HTR-8/SVneo (cell line): ENCODE measurements at regions not wholly inside any gene's neighbourhood (a gene's known extent, or its start where the extent isn't known, plus 50 kb on each side); places are given as distances from the start of the nearest gene placed in this dataset.

Experiments
- DNase-seq: peaks from one replicate; pipeline ENCODE4 v3.0.0; 2011; ENCODE audit warnings: low spot score, mixed read lengths; ENCODE audit not compliant: insufficient read length
- FAIRE-seq: peaks from 2 replicates; lab custom pipeline; 2011; peaks lifted over from hg19 to GRCh38; lab: Jason Lieb, UNC

- DNase-seq (no peak), FAIRE-seq (no peak)
These were observed 244.0 kb upstream of the CHRNA7 start for GRCh38 chr15:31786360-31786759.

GRCh38 chr15:31788104-31788503 is 242.2 kb upstream of the CHRNA7 start:
- FAIRE-seq (no peak), DNase-seq (no peak)

GRCh38 chr15:31792611-31793199 is 237.6 kb upstream of the CHRNA7 start:
- FAIRE-seq, result no peak
- DNase-seq, result no peak

- no peak for DNase-seq
- no peak for FAIRE-seq
These were observed 231.0 kb upstream of the CHRNA7 start for GRCh38 chr15:31799319-31799714.

GRCh38 chr15:31799715-31800321 is 230.5 kb upstream of the CHRNA7 start:
- no peak for FAIRE-seq
- no peak for DNase-seq

DNA sequence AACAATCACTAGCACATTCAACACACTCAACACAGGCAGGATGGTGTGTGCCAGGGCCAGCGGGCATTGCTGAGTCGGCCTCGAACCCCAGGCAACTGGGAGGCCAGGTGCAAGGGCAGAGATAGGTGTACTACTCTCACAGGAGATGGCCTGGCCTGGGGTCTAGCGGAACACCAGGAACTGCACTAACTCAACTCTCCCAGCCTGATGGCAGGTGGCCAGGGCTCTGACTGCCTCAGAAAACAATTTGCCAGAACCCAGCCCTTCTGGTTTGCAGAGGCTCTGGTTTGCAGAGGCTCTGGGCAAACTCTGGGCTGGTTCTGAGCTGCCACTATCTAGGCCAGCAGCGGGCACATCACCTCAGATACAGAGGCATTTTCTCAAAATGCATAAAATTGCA is 229.2 kb upstream of the CHRNA7 start:
- FAIRE-seq (no peak), DNase-seq (no peak)

- no peak for FAIRE-seq
- no peak for DNase-seq
These were observed 227.6 kb upstream of the CHRNA7 start for GRCh38 chr15:31802761-31803160.

GRCh38 chr15:31803388-31803884 is 226.9 kb upstream of the CHRNA7 start:
- no peak for DNase-seq
- no peak for FAIRE-seq

DNA sequence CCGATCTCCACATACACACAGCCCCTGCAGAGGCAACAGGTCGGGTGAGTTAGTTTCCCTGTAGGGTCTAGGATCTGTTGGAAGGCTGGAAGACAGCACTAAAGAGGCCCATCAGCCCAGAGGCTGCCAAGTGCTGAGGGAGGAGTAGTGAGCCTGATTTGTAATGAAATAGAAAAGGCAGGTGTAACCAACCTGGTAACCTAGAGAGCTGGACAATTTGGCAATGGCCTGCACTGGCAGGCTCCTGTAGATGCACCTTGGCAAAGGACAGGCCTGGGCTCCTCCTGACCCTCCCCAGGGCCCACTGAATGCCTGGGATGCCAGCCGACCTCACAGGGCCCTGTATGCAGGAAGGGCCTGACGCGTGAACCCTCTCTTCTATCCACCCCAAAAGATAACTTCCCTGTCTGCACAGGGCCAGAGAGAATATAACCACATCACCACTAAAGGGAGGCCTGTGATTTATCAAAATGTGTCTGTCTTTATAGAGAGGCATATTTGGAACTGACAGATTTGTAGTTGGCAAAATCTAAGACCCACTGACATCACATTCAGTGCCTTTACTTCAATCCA is 225.1 kb upstream of the CHRNA7 start:
- no peak for DNase-seq
- no peak for FAIRE-seq

DNA sequence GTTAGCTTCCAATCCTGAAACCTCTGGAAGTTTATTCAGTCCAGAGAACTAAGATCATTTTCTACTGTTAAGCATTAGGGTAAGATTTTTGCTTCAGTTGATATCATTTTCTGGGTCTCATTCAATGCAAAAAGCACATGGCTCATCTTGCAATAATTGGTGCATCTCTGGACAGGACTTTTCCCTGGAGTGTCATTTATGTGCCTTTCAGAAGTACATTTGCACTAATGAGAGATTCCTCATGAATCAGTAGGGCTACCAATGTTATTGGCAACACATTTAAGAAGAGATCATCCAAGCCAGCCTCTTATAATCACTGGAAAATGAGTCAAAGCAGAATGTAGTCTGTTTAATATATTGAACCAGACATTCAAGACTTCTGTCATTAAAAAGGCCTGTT is 224.2 kb upstream of the CHRNA7 start:
- FAIRE-seq (no peak), DNase-seq (no peak)

DNA sequence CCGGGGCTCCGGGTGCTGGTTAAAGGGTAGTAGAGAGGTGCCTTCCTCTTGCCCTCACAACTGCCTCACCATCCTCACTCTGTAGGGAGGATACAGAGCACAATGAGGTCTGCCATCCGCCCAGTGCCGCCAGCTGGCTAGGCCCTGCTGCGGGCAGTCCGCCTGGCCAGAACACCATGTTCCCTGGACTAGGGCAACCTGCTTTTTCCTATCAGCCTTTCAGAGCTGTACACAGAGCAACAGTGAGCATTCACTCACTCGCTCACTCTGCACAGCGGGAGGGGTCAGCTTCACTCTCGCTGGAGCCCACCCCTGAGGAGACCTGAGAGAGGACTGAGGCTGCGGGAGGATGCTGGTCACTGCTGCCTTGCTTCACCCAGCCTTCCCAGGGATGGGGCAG is 218.7 kb upstream of the CHRNA7 start:
- DNase-seq (no peak), FAIRE-seq (no peak)

- FAIRE-seq (no peak), DNase-seq (no peak)
These were observed 216.2 kb upstream of the CHRNA7 start for GRCh38 chr15:31814082-31814481.

- FAIRE-seq, result no peak
- no peak for DNase-seq
These were observed 214.7 kb upstream of the CHRNA7 start for GRCh38 chr15:31815411-31816155.

DNA sequence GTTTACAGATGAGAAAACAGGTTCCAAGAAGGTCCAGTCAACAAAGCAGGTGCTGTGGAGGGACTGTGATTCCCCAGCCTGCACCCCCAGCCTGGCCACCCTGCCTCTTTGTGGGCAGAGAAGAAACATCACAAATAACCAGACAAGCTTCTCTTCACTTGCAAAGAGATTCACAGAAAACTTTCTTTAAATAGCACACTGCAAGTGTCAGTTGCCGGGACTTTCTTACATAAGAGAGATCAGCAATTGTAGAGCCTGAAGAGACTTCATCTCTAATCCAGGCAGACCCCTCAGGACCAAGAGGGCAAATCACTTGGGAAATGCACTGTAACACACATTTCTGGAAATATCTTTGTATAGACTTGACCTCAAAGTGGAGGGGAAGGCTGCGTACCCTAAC is 207.9 kb upstream of the CHRNA7 start:
- no peak for FAIRE-seq
- no peak for DNase-seq

DNA sequence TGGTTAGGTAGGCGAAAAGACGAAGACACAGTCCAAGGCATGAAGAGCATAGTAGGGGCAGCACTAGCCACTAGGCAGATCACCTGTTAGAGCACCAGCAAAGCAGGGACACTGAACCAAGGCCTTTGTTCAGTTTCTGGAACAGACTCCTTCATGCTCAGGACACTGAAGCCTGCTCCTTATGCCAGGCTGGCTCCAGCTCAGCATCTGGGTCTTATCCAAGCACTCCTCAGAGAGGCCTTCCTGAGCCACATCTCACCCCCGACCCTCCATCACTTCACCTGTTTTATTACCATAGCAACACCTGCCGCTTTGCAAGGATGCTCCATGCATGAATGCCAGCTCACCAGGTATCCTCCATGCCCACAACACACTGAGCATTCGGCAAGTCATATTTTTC is 206.3 kb upstream of the CHRNA7 start:
- no peak for FAIRE-seq
- DNase-seq, result no peak

DNA sequence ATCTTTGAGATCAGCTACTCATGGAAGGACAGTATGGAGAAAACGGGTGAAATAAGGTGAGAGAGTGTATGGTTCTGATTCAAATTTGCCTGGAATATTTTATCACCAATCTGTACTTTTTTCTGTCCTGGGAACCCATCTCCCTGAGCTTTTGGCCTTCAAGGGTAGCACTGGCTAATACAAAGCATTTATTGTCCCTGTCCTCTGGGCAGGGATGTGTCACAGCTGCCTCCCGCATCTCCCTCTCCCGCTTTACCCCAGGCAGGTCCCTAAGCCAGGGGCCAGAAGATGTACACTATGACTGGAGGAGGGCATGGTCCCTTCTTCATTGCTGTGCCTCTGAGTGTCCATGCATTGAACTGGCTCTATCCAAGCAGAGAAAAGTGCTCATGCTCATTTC is 201.7 kb upstream of the CHRNA7 start:
- DNase-seq (no peak), FAIRE-seq (no peak)

GRCh38 chr15:31830591-31830990 is 199.7 kb upstream of the CHRNA7 start:
- FAIRE-seq (no peak), DNase-seq (no peak)

GRCh38 chr15:31831596-31831995 is 198.7 kb upstream of the CHRNA7 start:
- no peak for DNase-seq
- FAIRE-seq, result no peak

GRCh38 chr15:31834654-31835053 is 195.7 kb upstream of the CHRNA7 start:
- DNase-seq (no peak), FAIRE-seq (no peak)

DNA sequence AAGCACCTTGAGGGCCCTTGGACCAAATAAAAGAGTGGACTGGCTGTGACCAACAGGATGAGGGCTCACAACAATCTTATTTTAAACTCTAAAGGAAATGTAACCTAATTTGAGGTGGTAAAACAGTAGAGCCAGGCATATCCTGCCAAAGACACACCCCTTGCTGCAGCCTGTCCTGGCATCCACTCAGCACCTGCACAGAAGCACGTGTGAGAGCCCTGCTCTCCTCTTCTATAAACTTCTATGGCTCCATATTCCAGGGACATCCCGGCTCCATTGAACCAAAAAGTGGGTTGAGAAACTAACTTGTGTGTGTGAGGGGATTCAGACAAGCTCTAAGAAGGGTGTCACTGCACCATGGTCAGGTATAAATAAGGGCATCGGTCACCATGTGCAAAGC is 190.9 kb upstream of the CHRNA7 start:
- no peak for FAIRE-seq
- no peak for DNase-seq

- no peak for DNase-seq
- no peak for FAIRE-seq
These were observed 189.4 kb upstream of the CHRNA7 start for GRCh38 chr15:31840849-31841476.
